ENCODE measurements at regions not wholly inside any gene's neighbourhood (a gene's known extent, or its start where the extent isn't known, plus 50 kb on each side); places are given as distances from the start of the nearest gene placed in this dataset.

- TF ChIP-seq, protein P1, sequence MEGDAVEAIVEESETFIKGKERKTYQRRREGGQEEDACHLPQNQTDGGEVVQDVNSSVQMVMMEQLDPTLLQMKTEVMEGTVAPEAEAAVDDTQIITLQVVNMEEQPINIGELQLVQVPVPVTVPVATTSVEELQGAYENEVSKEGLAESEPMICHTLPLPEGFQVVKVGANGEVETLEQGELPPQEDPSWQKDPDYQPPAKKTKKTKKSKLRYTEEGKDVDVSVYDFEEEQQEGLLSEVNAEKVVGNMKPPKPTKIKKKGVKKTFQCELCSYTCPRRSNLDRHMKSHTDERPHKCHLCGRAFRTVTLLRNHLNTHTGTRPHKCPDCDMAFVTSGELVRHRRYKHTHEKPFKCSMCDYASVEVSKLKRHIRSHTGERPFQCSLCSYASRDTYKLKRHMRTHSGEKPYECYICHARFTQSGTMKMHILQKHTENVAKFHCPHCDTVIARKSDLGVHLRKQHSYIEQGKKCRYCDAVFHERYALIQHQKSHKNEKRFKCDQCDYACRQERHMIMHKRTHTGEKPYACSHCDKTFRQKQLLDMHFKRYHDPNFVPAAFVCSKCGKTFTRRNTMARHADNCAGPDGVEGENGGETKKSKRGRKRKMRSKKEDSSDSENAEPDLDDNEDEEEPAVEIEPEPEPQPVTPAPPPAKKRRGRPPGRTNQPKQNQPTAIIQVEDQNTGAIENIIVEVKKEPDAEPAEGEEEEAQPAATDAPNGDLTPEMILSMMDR (IDR thresholded peaks at IDR 0.05; ENCODE audit: poor library complexity, severe bottlenecking) = no peak
- TF ChIP-seq POLR2AphosphoS5 (IDR thresholded peaks at IDR 0.05) (no peak), EP300 (conservative IDR thresholded peaks at IDR 0.05; ENCODE audit: poor library complexity, severe bottlenecking) (no peak)
- TF ChIP-seq, protein P2, sequence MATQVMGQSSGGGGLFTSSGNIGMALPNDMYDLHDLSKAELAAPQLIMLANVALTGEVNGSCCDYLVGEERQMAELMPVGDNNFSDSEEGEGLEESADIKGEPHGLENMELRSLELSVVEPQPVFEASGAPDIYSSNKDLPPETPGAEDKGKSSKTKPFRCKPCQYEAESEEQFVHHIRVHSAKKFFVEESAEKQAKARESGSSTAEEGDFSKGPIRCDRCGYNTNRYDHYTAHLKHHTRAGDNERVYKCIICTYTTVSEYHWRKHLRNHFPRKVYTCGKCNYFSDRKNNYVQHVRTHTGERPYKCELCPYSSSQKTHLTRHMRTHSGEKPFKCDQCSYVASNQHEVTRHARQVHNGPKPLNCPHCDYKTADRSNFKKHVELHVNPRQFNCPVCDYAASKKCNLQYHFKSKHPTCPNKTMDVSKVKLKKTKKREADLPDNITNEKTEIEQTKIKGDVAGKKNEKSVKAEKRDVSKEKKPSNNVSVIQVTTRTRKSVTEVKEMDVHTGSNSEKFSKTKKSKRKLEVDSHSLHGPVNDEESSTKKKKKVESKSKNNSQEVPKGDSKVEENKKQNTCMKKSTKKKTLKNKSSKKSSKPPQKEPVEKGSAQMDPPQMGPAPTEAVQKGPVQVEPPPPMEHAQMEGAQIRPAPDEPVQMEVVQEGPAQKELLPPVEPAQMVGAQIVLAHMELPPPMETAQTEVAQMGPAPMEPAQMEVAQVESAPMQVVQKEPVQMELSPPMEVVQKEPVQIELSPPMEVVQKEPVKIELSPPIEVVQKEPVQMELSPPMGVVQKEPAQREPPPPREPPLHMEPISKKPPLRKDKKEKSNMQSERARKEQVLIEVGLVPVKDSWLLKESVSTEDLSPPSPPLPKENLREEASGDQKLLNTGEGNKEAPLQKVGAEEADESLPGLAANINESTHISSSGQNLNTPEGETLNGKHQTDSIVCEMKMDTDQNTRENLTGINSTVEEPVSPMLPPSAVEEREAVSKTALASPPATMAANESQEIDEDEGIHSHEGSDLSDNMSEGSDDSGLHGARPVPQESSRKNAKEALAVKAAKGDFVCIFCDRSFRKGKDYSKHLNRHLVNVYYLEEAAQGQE (IDR thresholded peaks at IDR 0.05; ENCODE audit: borderline replicate concordance) = no peak
These were observed 278.7 kb upstream of the PHYHIPL start for GRCh38 chr10:58897708-58898107.
